ENCODE measurements at regions not wholly inside any gene's neighbourhood (a gene's known extent, or its start where the extent isn't known, plus 50 kb on each side); places are given as distances from the start of the nearest gene placed in this dataset.

- no peaks in the 10 kb centered on the region for H3F3A ChIP-seq (ENCODE audit: insufficient read depth, low read depth)
- no peaks in the 10 kb centered on the region for H3K9me3 ChIP-seq (ENCODE audit: insufficient read depth, low read depth)
- H3K36me3 ChIP-seq (ENCODE audit: low read depth) = no peaks in the 10 kb centered on the region
- no peak overlapping the region for H3K4me3 ChIP-seq
- intact Hi-C loops (cut with micrococcal nuclease; ENCODE audit: unreplicated experiment) = no loop called here
- no peak overlapping the region for H3K27ac ChIP-seq
- BruUV-seq (replicated peaks) = no TSS peak
- no peaks in the 10 kb centered on the region for H4K20me1 ChIP-seq (ENCODE audit: insufficient read depth)
- no peak overlapping the region for H2AFZ ChIP-seq
- H3K27me3 ChIP-seq (ENCODE audit: insufficient read depth, low read depth) = no peaks in the 10 kb centered on the region
- ChIA-PET CTCF (no interaction called here), POLR2A (ENCODE audit: unreplicated experiment) (no interaction called here)
- TF ChIP-seq EZH2 (IDR thresholded peaks at IDR 0.05; ENCODE audit: low read depth) = no peak
- no peak for TF ChIP-seq CTCF (conservative IDR thresholded peaks at IDR 0.05)
- H3K4me2 ChIP-seq = no peak overlapping the region
- no peaks in the 10 kb centered on the region for H3K9me2 ChIP-seq (ENCODE audit: insufficient read depth)
- no peak for DNase-seq
- H3K79me2 ChIP-seq (ENCODE audit: low read depth) = no peaks in the 10 kb centered on the region
- H3K4me1 ChIP-seq (replicated peaks; ENCODE audit: insufficient read depth) = no peaks in the 10 kb centered on the region
Measured at GRCh38 chr6:68031054-68031453, 604.0 kb upstream of the ADGRB3 start.

- no peaks in the 10 kb centered on the region for H3K79me2 ChIP-seq (ENCODE audit: low read depth)
- H3K9me3 ChIP-seq (ENCODE audit: insufficient read depth, low read depth) = no peaks in the 10 kb centered on the region
- no peaks in the 10 kb centered on the region for H3F3A ChIP-seq (ENCODE audit: insufficient read depth, low read depth)
- TF ChIP-seq EZH2 (IDR thresholded peaks at IDR 0.05; ENCODE audit: low read depth) (no peak), CTCF (conservative IDR thresholded peaks at IDR 0.05) (no peak)
- intact Hi-C loops (cut with micrococcal nuclease; ENCODE audit: unreplicated experiment) = no loop called here
- H3K4me1 ChIP-seq (replicated peaks; ENCODE audit: insufficient read depth) = no peaks in the 10 kb centered on the region
- no peaks in the 10 kb centered on the region for H3K36me3 ChIP-seq (ENCODE audit: low read depth)
- no peak overlapping the region for H3K4me2 ChIP-seq
- CTCF ChIA-PET = no interaction called here
- no peaks in the 10 kb centered on the region for H3K9me2 ChIP-seq (ENCODE audit: insufficient read depth)
- POLR2A ChIA-PET (ENCODE audit: unreplicated experiment) = no interaction called here
- no peak overlapping the region for H3K27ac ChIP-seq
- H3K4me3 ChIP-seq = no peak overlapping the region
- H4K20me1 ChIP-seq (ENCODE audit: insufficient read depth) = no peaks in the 10 kb centered on the region
- no peak overlapping the region for H2AFZ ChIP-seq
- no peaks in the 10 kb centered on the region for H3K27me3 ChIP-seq (ENCODE audit: insufficient read depth, low read depth)
- no peak for DNase-seq
- BruUV-seq (replicated peaks) = no TSS peak
Measured at GRCh38 chr6:68026483-68026882, 608.6 kb upstream of the ADGRB3 start.

GRCh38 chr6:68025764-68026163, 609.3 kb upstream of the ADGRB3 start:
- no TSS peak for BruUV-seq (replicated peaks)
- POLR2A ChIA-PET (ENCODE audit: unreplicated experiment) = no interaction called here

More at GRCh38 chr6:68025764-68026163, 609.3 kb upstream of the ADGRB3 start:
- H4K20me1 ChIP-seq (ENCODE audit: insufficient read depth) = no peaks in the 10 kb centered on the region
- H3F3A ChIP-seq (ENCODE audit: insufficient read depth, low read depth) = no peaks in the 10 kb centered on the region
- H3K9me3 ChIP-seq (ENCODE audit: insufficient read depth, low read depth) = no peaks in the 10 kb centered on the region
- intact Hi-C loops (cut with micrococcal nuclease; ENCODE audit: unreplicated experiment) = no loop called here
- no peak overlapping the region for H2AFZ ChIP-seq
- no peak for DNase-seq
- H3K4me3 ChIP-seq = no peak overlapping the region
- CTCF ChIA-PET = no interaction called here
- no peaks in the 10 kb centered on the region for H3K36me3 ChIP-seq (ENCODE audit: low read depth)
- H3K79me2 ChIP-seq (ENCODE audit: low read depth) = no peaks in the 10 kb centered on the region
- H3K4me2 ChIP-seq = no peak overlapping the region
- TF ChIP-seq CTCF (conservative IDR thresholded peaks at IDR 0.05) = no peak
- TF ChIP-seq EZH2 (IDR thresholded peaks at IDR 0.05; ENCODE audit: low read depth) = no peak
- H3K27ac ChIP-seq = no peak overlapping the region
- H3K27me3 ChIP-seq (ENCODE audit: insufficient read depth, low read depth) = no peaks in the 10 kb centered on the region
- no peaks in the 10 kb centered on the region for H3K9me2 ChIP-seq (ENCODE audit: insufficient read depth)
- no peaks in the 10 kb centered on the region for H3K4me1 ChIP-seq (replicated peaks; ENCODE audit: insufficient read depth)

Measured in PC-9 (cell line).